T-helper 2 cell treated with Interferon-gamma antibody and Interleukin-4, amounts not matched to agents 5 μg/mL and 100 μg/mL, for 36 hours (primary cell): ENCODE measurements at regions not wholly inside any gene's neighbourhood (a gene's known extent, or its start where the extent isn't known, plus 50 kb on each side); places are given as distances from the start of the nearest gene placed in this dataset.

ENCODE experiments used
- DNase-seq: peaks from one replicate; pipeline ENCODE4 v3.0.0; 2021; ENCODE audit warnings: low spot score
- H3K27ac Mint-ChIP-seq: one replicate; pipeline ENCODE4 v1.8.0; 2021; ENCODE audit warnings: mild to moderate bottlenecking, mixed read lengths
- H3K27me3 Mint-ChIP-seq: one replicate; pipeline ENCODE4 v1.8.0; 2021; ENCODE audit warnings: low read depth, mixed read lengths
- H3K36me3 Mint-ChIP-seq: one replicate; pipeline ENCODE4 v1.8.0; 2021; ENCODE audit warnings: low read depth, mixed read lengths
- H3K4me1 Mint-ChIP-seq: one replicate; pipeline ENCODE4 v1.8.0; 2021; ENCODE audit warnings: low read depth, mixed read lengths
- H3K4me3 Mint-ChIP-seq: one replicate; pipeline ENCODE4 v1.8.0; 2022; ENCODE audit warnings: mild to moderate bottlenecking, moderate library complexity, mixed read lengths
- H3K9me3 Mint-ChIP-seq: one replicate; pipeline ENCODE4 v1.8.0; 2021; ENCODE audit warnings: mixed read lengths

- peaks cover 42% of the 10 kb centered on the region for H3K9me3 Mint-ChIP-seq
- no peak overlapping the region for H3K27ac Mint-ChIP-seq
- DNase-seq = no peak
- no peaks in the 10 kb centered on the region for H3K4me1 Mint-ChIP-seq
- no peaks in the 10 kb centered on the region for H3K27me3 Mint-ChIP-seq
- H3K4me3 Mint-ChIP-seq = no peak overlapping the region
- no peaks in the 10 kb centered on the region for H3K36me3 Mint-ChIP-seq
These were observed 963.7 kb upstream of the CDH2 start for GRCh38 chr18:29140590-29140989.

- Mint-ChIP-seq H3K4me1 (no peaks in the 10 kb centered on the region), H3K9me3 (peaks cover 32% of the 10 kb centered on the region), H3K36me3 (no peaks in the 10 kb centered on the region)
These were observed 961.0 kb upstream of the CDH2 start for GRCh38 chr18:29137773-29138495.

GRCh38 chr18:29123706-29124530, 947.0 kb upstream of the CDH2 start:
- Mint-ChIP-seq H3K27ac (no peak overlapping the region), H3K9me3 (peaks cover 30% of the 10 kb centered on the region), H3K4me3 (no peak overlapping the region), H3K36me3 (no peaks in the 10 kb centered on the region), H3K4me1 (no peaks in the 10 kb centered on the region), H3K27me3 (no peaks in the 10 kb centered on the region)
- DNase-seq = no peak

More at GRCh38 chr18:29137773-29138495, 961.0 kb upstream of the CDH2 start:
- no peaks in the 10 kb centered on the region for H3K27me3 Mint-ChIP-seq
- DNase-seq = no peak
- H3K27ac Mint-ChIP-seq = no peak overlapping the region
- H3K4me3 Mint-ChIP-seq = no peak overlapping the region

GRCh38 chr18:29104671-29105070, 927.7 kb upstream of the CDH2 start:
- Mint-ChIP-seq H3K4me1 (no peaks in the 10 kb centered on the region), H3K27ac (no peak overlapping the region), H3K36me3 (no peaks in the 10 kb centered on the region), H3K9me3 (peaks cover 30% of the 10 kb centered on the region), H3K4me3 (no peak overlapping the region), H3K27me3 (no peaks in the 10 kb centered on the region)
- DNase-seq = no peak

GRCh38 chr18:29104227-29104626, 927.3 kb upstream of the CDH2 start:
- DNase-seq = no peak

GRCh38 chr18:29096079-29096770, 919.3 kb upstream of the CDH2 start:
- H3K4me3 Mint-ChIP-seq = no peak overlapping the region
- H3K9me3 Mint-ChIP-seq = peaks cover 42% of the 10 kb centered on the region
- no peaks in the 10 kb centered on the region for H3K36me3 Mint-ChIP-seq
- no peaks in the 10 kb centered on the region for H3K4me1 Mint-ChIP-seq
- no peak overlapping the region for H3K27ac Mint-ChIP-seq
- H3K27me3 Mint-ChIP-seq = no peaks in the 10 kb centered on the region
- DNase-seq = no peak

More at GRCh38 chr18:29104227-29104626, 927.3 kb upstream of the CDH2 start:
- H3K27ac Mint-ChIP-seq = no peak overlapping the region
- no peak overlapping the region for H3K4me3 Mint-ChIP-seq
- H3K27me3 Mint-ChIP-seq = no peaks in the 10 kb centered on the region
- peaks cover 34% of the 10 kb centered on the region for H3K9me3 Mint-ChIP-seq
- H3K4me1 Mint-ChIP-seq = no peaks in the 10 kb centered on the region
- H3K36me3 Mint-ChIP-seq = no peaks in the 10 kb centered on the region

- Mint-ChIP-seq H3K27ac (no peak overlapping the region), H3K4me1 (no peaks in the 10 kb centered on the region), H3K4me3 (no peak overlapping the region), H3K9me3 (peaks cover 56% of the 10 kb centered on the region), H3K27me3 (no peaks in the 10 kb centered on the region), H3K36me3 (no peaks in the 10 kb centered on the region)
- no peak for DNase-seq
These were observed 910.8 kb upstream of the CDH2 start for GRCh38 chr18:29087616-29088246.

GRCh38 chr18:29084120-29084519, 907.2 kb upstream of the CDH2 start:
- no peaks in the 10 kb centered on the region for H3K36me3 Mint-ChIP-seq
- H3K9me3 Mint-ChIP-seq = peaks cover 40% of the 10 kb centered on the region
- H3K27me3 Mint-ChIP-seq = no peaks in the 10 kb centered on the region
- no peaks in the 10 kb centered on the region for H3K4me1 Mint-ChIP-seq
- no peak overlapping the region for H3K4me3 Mint-ChIP-seq
- no peak overlapping the region for H3K27ac Mint-ChIP-seq
- no peak for DNase-seq

- no peaks in the 10 kb centered on the region for H3K27me3 Mint-ChIP-seq
- no peaks in the 10 kb centered on the region for H3K36me3 Mint-ChIP-seq
- no peak overlapping the region for H3K4me3 Mint-ChIP-seq
- no peak for DNase-seq
- H3K27ac Mint-ChIP-seq = no peak overlapping the region
- H3K9me3 Mint-ChIP-seq = peaks cover 34% of the 10 kb centered on the region
- no peaks in the 10 kb centered on the region for H3K4me1 Mint-ChIP-seq
These were observed 906.6 kb upstream of the CDH2 start for GRCh38 chr18:29083545-29083944.

GRCh38 chr18:29080946-29081345, 904.0 kb upstream of the CDH2 start:
- no peak overlapping the region for H3K27ac Mint-ChIP-seq
- DNase-seq = no peak
- no peaks in the 10 kb centered on the region for H3K27me3 Mint-ChIP-seq
- H3K4me3 Mint-ChIP-seq = no peak overlapping the region
- no peaks in the 10 kb centered on the region for H3K4me1 Mint-ChIP-seq
- peaks cover 23% of the 10 kb centered on the region for H3K9me3 Mint-ChIP-seq
- H3K36me3 Mint-ChIP-seq = no peaks in the 10 kb centered on the region

- no peaks in the 10 kb centered on the region for H3K4me1 Mint-ChIP-seq
- H3K27me3 Mint-ChIP-seq = no peaks in the 10 kb centered on the region
- H3K36me3 Mint-ChIP-seq = no peaks in the 10 kb centered on the region
- H3K9me3 Mint-ChIP-seq = peaks cover 25% of the 10 kb centered on the region
- no peak overlapping the region for H3K4me3 Mint-ChIP-seq
- no peak overlapping the region for H3K27ac Mint-ChIP-seq
- no peak for DNase-seq
These were observed 901.3 kb upstream of the CDH2 start for GRCh38 chr18:29078273-29078672.

GRCh38 chr18:29077344-29077743, 900.4 kb upstream of the CDH2 start:
- Mint-ChIP-seq H3K9me3 (peaks cover 19% of the 10 kb centered on the region), H3K27me3 (no peaks in the 10 kb centered on the region), H3K4me3 (no peak overlapping the region), H3K27ac (no peak overlapping the region), H3K36me3 (no peaks in the 10 kb centered on the region), H3K4me1 (no peaks in the 10 kb centered on the region)
- no peak for DNase-seq

GRCh38 chr18:29076645-29077044, 899.7 kb upstream of the CDH2 start:
- Mint-ChIP-seq H3K27ac (no peak overlapping the region), H3K4me1 (no peaks in the 10 kb centered on the region), H3K36me3 (no peaks in the 10 kb centered on the region), H3K27me3 (no peaks in the 10 kb centered on the region), H3K4me3 (no peak overlapping the region), H3K9me3 (peaks cover 21% of the 10 kb centered on the region)
- no peak for DNase-seq

- Mint-ChIP-seq H3K27me3 (no peaks in the 10 kb centered on the region), H3K4me3 (no peak overlapping the region), H3K4me1 (no peaks in the 10 kb centered on the region), H3K27ac (no peak overlapping the region), H3K36me3 (no peaks in the 10 kb centered on the region), H3K9me3 (peaks cover 29% of the 10 kb centered on the region)
- DNase-seq = no peak
These were observed 897.2 kb upstream of the CDH2 start for GRCh38 chr18:29074147-29074546.
